Stomach (tissue), 8 donors: ENCODE measurements at regions not wholly inside any gene's neighbourhood (a gene's known extent, or its start where the extent isn't known, plus 50 kb on each side); places are given as distances from the start of the nearest gene placed in this dataset.

Source experiments
- DNase-seq, 2 donors: peaks; one replicate each; pipeline versions ENCODE4 v3.0.0 to v3.0.0-alpha.2; 2013 to 2019
- H3K27ac ChIP-seq, 5 donors: fragments of 200-600 bp in 4 of 5; sonication (generic) in 4 of 5; one replicate each; pipeline ENCODE4 v1.5.1; 2013 to 2019; ENCODE audit warnings: mild to moderate bottlenecking in 1 of 5, moderate library complexity in 1 of 5
- H3K27me3 ChIP-seq, 3 donors: fragments of 200-600 bp; sonication (generic); one replicate each; pipeline ENCODE4 v1.5.1; 2017 to 2019; ENCODE audit warnings: mixed run types in 1 of 3
- H3K36me3 ChIP-seq, 4 donors: fragments of 200-600 bp; sonication (generic); 1 replicate in 3 of 4; 2 replicates in 1 of 4; pipeline ENCODE4 v1.5.1; 2016 to 2019
- H3K4me1 ChIP-seq, 4 donors: fragments of 200-600 bp; sonication (generic); one replicate each; pipeline ENCODE4 v1.5.1; 2016 to 2019
- H3K4me3 ChIP-seq, 4 donors: fragments of 200-600 bp; sonication (generic) in 3 of 4; one replicate each; pipeline ENCODE4 v1.5.1; 2016 to 2019; ENCODE audit warnings: mild to moderate bottlenecking in 1 of 4
- H3K9me3 ChIP-seq, 4 donors: fragments of 200-600 bp; sonication (generic); one replicate each; pipeline ENCODE4 v1.5.1; 2016 to 2019
- EP300 ChIP-seq: sonication (generic); formaldehyde crosslinking; IDR thresholded peaks from one replicate; pipeline ENCODE4 v1.6.1; 2017; ENCODE audit warnings: antibody characterized with exemption
- POLR2A ChIP-seq, 4 donors: fragments of 450-650 bp; IDR thresholded peaks; one replicate each; pipeline ENCODE4 v1.6.1; 2016; ENCODE audit warnings: antibody characterized with exemption in 4 of 4, control low read depth in 2 of 4, mild to moderate bottlenecking in 1 of 4, moderate library complexity in 1 of 4
- POLR2AphosphoS5 ChIP-seq, 3 donors: sonication (generic); formaldehyde crosslinking; IDR thresholded peaks; one replicate each; pipeline ENCODE4 v1.6.1; 2016; ENCODE audit warnings: antibody characterized with exemption in 3 of 3
- WGBS, 5 donors: extraction: QIAGEN DNeasy Blood & Tissue Kit in 3 of 5; methylation state at CpG; one replicate each; pipeline versions ENCODE4 v1.1.5 to v1.1.7; 2013 to 2018; 5-methylcytosine and 5-hydroxymethylcytosine counted together
- intact Hi-C: fragments of 100-400 bp; cut with DNase I; formaldehyde crosslinking; loops from one replicate; pipeline ENCODE4 v1.15.1; 2023; ENCODE audit warnings: low total_unique reads
- TF ChIP-seq, protein P1 (sequence below), 7 experiments: fragments of 450-650 bp in 4 of 7; fragments of 200-600 bp in 3 of 7; sonication (generic) in 3 of 7; IDR thresholded peaks; one replicate each; pipeline ENCODE4 v1.5.1; 2016 to 2019; ENCODE audit warnings: antibody characterized with exemption in 7 of 7, control low read depth in 2 of 7, mild to moderate bottlenecking in 1 of 7
- donor health status: healthy with polysubstance abuse.
- donor health status: Bipolar disorder and iron deficiency.
- donor health status: healthy.

DNA sequence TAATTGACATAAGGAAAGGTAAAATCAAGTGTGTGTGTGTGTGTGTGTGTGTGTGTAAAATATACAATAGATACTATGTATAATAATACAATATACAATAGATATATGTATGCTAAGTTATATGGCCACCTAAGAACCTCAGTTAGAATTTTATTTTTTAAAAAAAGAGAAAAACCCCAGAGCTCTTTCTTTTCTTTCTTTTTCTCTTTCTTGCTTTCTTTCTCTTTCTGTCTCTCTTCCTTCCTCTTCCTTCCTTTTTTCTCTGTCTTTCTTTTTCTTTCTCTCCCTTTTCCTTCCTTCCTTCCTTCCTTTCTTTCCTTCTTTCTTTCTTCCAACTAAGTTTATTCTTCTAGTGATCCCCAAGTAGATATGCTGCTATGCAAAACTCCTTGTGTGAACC lies 64.6 kb upstream of the FN1 start:
- intact Hi-C loops: no loop called here

DNA sequence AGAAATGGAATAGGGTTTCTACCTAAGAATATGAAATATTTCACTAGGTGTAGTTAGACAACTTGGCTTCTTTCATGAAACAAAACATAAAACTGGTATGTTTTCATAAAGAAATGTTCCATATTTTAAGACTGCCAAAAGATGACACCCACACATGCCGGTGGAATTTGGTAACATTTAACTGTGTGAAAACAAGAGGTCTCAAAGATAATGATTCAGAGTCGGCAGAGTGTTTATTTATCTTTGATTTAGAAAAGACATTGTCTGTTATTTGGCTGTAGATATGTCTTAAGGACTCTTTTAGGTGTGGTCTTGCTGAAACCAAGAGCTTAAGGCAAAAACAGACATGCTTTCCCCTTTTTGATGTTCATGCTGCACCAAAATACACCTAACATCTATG lies 63.5 kb upstream of the FN1 start:
- H3K4me3 ChIP-seq: no peak overlapping the region
- peaks cover 0 to 4% (median 0%) of the 10 kb centered on the region in 4 donors for H3K4me1 ChIP-seq
- H3K27ac ChIP-seq: no peak overlapping the region
- no peaks in the 10 kb centered on the region for H3K9me3 ChIP-seq
- WGBS, 5 donors: 44 to 56% (median 46%) methylated on average over 2 of the region's 2 CpGs
- no peaks in the 10 kb centered on the region for H3K27me3 ChIP-seq
- H3K36me3 ChIP-seq: no peaks in the 10 kb centered on the region
- TF ChIP-seq EP300: no peak
- TF ChIP-seq, protein P1, sequence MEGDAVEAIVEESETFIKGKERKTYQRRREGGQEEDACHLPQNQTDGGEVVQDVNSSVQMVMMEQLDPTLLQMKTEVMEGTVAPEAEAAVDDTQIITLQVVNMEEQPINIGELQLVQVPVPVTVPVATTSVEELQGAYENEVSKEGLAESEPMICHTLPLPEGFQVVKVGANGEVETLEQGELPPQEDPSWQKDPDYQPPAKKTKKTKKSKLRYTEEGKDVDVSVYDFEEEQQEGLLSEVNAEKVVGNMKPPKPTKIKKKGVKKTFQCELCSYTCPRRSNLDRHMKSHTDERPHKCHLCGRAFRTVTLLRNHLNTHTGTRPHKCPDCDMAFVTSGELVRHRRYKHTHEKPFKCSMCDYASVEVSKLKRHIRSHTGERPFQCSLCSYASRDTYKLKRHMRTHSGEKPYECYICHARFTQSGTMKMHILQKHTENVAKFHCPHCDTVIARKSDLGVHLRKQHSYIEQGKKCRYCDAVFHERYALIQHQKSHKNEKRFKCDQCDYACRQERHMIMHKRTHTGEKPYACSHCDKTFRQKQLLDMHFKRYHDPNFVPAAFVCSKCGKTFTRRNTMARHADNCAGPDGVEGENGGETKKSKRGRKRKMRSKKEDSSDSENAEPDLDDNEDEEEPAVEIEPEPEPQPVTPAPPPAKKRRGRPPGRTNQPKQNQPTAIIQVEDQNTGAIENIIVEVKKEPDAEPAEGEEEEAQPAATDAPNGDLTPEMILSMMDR (IDR thresholded peaks at IDR 0.05): no peak
- TF ChIP-seq POLR2AphosphoS5 (IDR thresholded peaks at IDR 0.05): no peak
- no peak for TF ChIP-seq POLR2A (IDR thresholded peaks at IDR 0.05)
- intact Hi-C loops: no loop called here
- no peak for DNase-seq

More for the DNA sequence above, 64.6 kb upstream of the FN1 start:
- TF ChIP-seq POLR2AphosphoS5 (IDR thresholded peaks at IDR 0.05) (no peak), EP300 (no peak), POLR2A (IDR thresholded peaks at IDR 0.05) (no peak)
- TF ChIP-seq, protein P1 (IDR thresholded peaks at IDR 0.05): no peak
- Histone ChIP-seq H3K27me3 (no peaks in the 10 kb centered on the region), H3K9me3 (no peaks in the 10 kb centered on the region), H3K4me1 (peaks cover 0 to 4% (median 0%) of the 10 kb centered on the region in 4 donors), H3K27ac (no peak overlapping the region), H3K4me3 (no peak overlapping the region), H3K36me3 (no peaks in the 10 kb centered on the region)
- DNase-seq: no peak

DNA sequence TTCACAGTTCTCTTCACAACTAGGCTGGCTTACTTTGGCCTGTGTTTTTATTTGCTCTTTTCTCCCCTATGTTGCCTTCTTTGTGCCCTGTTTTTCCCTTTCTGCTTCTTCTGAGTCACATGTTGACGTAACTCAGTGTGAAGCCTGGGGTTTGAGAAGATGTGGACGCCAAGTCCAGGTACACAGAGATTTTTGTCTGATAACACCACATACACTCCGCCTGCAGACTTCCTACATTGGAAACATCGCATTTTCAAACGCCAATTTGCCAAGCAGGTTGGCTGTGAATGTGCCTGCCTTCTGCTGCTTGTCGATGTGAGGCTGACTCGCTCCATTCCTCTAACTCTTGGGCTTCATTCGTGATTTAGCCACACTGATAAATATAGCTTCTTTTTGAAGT lies 62.6 kb upstream of the FN1 start:
- Histone ChIP-seq H3K27ac (no peak overlapping the region), H3K4me1 (peaks cover 0 to 4% (median 0%) of the 10 kb centered on the region in 4 donors), H3K36me3 (no peaks in the 10 kb centered on the region), H3K27me3 (no peaks in the 10 kb centered on the region), H3K9me3 (no peaks in the 10 kb centered on the region), H3K4me3 (no peak overlapping the region)
- intact Hi-C loops: no loop called here
- peak; percentile 8 to 39 for DNase-seq
- TF ChIP-seq EP300 (no peak), POLR2AphosphoS5 (IDR thresholded peaks at IDR 0.05) (peak in 1 of 3 donors; percentile 28)
- WGBS, 5 donors: 31 to 59% (median 42%) methylated on average over 8 of the region's 8 CpGs

DNA sequence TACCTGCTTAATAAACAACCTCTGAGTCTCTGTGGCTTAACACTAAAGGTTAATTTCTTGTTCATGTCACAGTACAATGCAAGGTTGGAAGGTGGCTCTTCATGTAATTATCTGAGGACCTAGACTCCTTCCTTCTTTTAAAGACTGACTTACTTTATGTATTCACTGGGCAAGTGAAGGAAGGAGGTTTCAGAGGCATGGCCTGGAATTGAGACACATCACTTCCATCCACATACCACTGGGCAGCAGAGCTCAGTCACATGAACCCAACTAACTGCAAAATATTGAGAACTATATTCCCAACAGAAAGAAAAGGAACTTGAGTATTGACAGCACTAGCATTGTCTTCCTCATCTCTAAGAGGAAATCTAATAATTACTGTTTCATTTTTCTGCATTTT lies 57.5 kb upstream of the FN1 start:
- H3K9me3 ChIP-seq: no peaks in the 10 kb centered on the region
- intact Hi-C loops: no loop called here
- no peaks in the 10 kb centered on the region for H3K36me3 ChIP-seq
- H3K4me1 ChIP-seq: peaks cover 0 to 4% (median 0%) of the 10 kb centered on the region in 4 donors
- TF ChIP-seq POLR2AphosphoS5 (IDR thresholded peaks at IDR 0.05): no peak
- no peak for TF ChIP-seq EP300
- no peak for TF ChIP-seq POLR2A (IDR thresholded peaks at IDR 0.05)
- TF ChIP-seq, protein P1 (IDR thresholded peaks at IDR 0.05): no peak
- DNase-seq: no peak
- H3K27ac ChIP-seq: no peak overlapping the region
- H3K4me3 ChIP-seq: no peak overlapping the region
- no peaks in the 10 kb centered on the region for H3K27me3 ChIP-seq

DNA sequence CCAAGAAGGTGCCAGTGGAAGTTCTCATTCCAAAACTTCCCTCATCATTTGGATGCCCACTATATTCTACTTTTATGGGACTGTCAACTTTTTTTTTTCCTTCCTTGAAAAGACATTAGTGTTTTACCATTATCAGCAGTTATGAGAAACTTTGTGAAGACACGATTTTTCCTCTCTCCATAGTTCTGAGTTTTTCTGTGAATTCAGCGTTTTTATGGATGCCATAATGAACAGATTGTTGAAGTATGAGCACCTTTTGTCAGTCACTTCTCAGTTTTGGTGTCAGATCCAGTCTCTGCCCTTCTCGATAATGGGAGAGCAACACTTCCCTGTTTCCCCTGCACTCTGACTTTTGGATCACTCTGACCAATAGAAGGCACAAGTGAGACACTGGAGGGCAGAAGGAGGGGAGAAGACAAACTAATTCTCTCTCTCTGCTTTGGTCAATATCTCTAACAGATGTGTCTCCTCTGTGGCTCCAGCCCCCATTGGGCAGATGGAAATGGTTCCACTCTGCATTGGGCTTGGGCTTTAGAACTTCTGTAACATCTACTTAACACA lies 53.5 kb upstream of the FN1 start:
- Histone ChIP-seq H3K36me3 (no peaks in the 10 kb centered on the region), H3K27me3 (no peaks in the 10 kb centered on the region), H3K9me3 (no peaks in the 10 kb centered on the region), H3K4me3 (no peak overlapping the region), H3K4me1 (no peaks in the 10 kb centered on the region), H3K27ac (no peak overlapping the region)
- WGBS, 5 donors: 79 to 89% (median 83%) methylated on average over 3 of the region's 3 CpGs
- no peak for DNase-seq
- intact Hi-C loops: no loop called here
- TF ChIP-seq, protein P1 (IDR thresholded peaks at IDR 0.05): no peak
- TF ChIP-seq POLR2AphosphoS5 (IDR thresholded peaks at IDR 0.05) (no peak), POLR2A (IDR thresholded peaks at IDR 0.05) (no peak), EP300 (no peak)
